ENCODE measurements at regions not wholly inside any gene's neighbourhood (a gene's known extent, or its start where the extent isn't known, plus 50 kb on each side); places are given as distances from the start of the nearest gene placed in this dataset.

DNA sequence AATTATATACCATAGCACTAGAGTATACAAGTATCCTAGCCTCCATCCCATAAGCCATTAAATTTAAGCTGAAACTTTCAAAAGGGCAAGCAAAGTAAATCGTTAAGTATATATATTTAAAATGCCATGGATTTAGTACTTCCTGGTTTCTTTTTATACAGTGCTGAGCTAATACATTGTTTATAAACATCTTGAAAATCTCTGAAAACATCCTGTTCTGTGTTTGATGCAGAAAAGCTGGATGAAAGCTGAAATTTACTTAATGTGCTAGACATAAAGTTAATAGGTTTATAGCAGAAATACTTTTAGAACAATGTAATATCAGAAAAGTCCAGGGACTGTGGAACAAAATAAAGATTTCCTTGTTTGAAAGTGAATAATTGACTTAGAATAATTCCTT, 875.4 kb downstream of the SLITRK6 start:
- H3K9me3 Mint-ChIP-seq (ENCODE audit: insufficient read depth): no peaks in the 10 kb centered on the region
- Histone ChIP-seq H3K4me2 (replicated peaks; ENCODE audit: low read depth, low read length, poor library complexity, severe bottlenecking) (no peak overlapping the region), H3K36me3 (replicated peaks in 1 of 2; ENCODE audit: control extremely low read depth in 1 of 2, control insufficient read depth in 1 of 2, extremely low read depth in 1 of 2, insufficient read depth in 2 of 2, low read length in 1 of 2) (no peaks in the 10 kb centered on the region), H3K9ac (ENCODE audit: low read length) (no peak overlapping the region), H3K27ac (ENCODE audit: low read length in 2 of 2) (no peak overlapping the region), H3K79me2 (ENCODE audit: control insufficient read depth, insufficient read depth, low read length) (no peaks in the 10 kb centered on the region), H2AFZ (ENCODE audit: insufficient read depth, low read depth, low read length, poor library complexity, severe bottlenecking) (no peak overlapping the region), H3K4me3 (ENCODE audit: control extremely low read depth in 1 of 5, extremely low read depth in 1 of 5, insufficient read depth in 1 of 5, low read depth in 2 of 5, low read length in 4 of 5) (no peak overlapping the region), H3K9me3 (ENCODE audit: control extremely low read depth in 1 of 3, control insufficient read depth in 2 of 3, insufficient read depth in 1 of 3, low read length in 2 of 3) (peaks cover 0 to 10% (median 0%) of the 10 kb centered on the region in 3 donors), H3K4me1 (ENCODE audit: control insufficient read depth in 2 of 2, insufficient read depth in 2 of 2, low read length in 2 of 2) (no peaks in the 10 kb centered on the region), H3K27me3 (replicated peaks in 1 of 4; ENCODE audit: control extremely low read depth in 1 of 4, control insufficient read depth in 3 of 4, insufficient read depth in 4 of 4, low read length in 3 of 4) (no peaks in the 10 kb centered on the region), H4K20me1 (ENCODE audit: control insufficient read depth, insufficient read depth, low read length, poor library complexity, severe bottlenecking) (no peaks in the 10 kb centered on the region)
- H3K4me3 Mint-ChIP-seq: no peak overlapping the region
- H3K4me1 Mint-ChIP-seq: no peaks in the 10 kb centered on the region
- POLR2A ChIA-PET: no interaction called here
- intact Hi-C loops (cut with micrococcal nuclease): no loop called here
- H3K27ac Mint-ChIP-seq: no peak overlapping the region
- TF ChIP-seq, protein P1, sequence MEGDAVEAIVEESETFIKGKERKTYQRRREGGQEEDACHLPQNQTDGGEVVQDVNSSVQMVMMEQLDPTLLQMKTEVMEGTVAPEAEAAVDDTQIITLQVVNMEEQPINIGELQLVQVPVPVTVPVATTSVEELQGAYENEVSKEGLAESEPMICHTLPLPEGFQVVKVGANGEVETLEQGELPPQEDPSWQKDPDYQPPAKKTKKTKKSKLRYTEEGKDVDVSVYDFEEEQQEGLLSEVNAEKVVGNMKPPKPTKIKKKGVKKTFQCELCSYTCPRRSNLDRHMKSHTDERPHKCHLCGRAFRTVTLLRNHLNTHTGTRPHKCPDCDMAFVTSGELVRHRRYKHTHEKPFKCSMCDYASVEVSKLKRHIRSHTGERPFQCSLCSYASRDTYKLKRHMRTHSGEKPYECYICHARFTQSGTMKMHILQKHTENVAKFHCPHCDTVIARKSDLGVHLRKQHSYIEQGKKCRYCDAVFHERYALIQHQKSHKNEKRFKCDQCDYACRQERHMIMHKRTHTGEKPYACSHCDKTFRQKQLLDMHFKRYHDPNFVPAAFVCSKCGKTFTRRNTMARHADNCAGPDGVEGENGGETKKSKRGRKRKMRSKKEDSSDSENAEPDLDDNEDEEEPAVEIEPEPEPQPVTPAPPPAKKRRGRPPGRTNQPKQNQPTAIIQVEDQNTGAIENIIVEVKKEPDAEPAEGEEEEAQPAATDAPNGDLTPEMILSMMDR (IDR thresholded peaks at IDR 0.05): no peak
- TF ChIP-seq EZH2 (IDR thresholded peaks at IDR 0.05; ENCODE audit: borderline replicate concordance, insufficient read depth, low read depth, low read length, poor library complexity, severe bottlenecking): no peak
- ATAC-seq (ENCODE audit: low read depth) (no peak), DNase-seq (no peak)
- no peaks in the 10 kb centered on the region for H3K27me3 Mint-ChIP-seq
- CTCF ChIA-PET: no interaction called here
- WGBS (ENCODE audit: insufficient coverage): no CpG with 5 or more reads among the region's 1 CpG

DNA sequence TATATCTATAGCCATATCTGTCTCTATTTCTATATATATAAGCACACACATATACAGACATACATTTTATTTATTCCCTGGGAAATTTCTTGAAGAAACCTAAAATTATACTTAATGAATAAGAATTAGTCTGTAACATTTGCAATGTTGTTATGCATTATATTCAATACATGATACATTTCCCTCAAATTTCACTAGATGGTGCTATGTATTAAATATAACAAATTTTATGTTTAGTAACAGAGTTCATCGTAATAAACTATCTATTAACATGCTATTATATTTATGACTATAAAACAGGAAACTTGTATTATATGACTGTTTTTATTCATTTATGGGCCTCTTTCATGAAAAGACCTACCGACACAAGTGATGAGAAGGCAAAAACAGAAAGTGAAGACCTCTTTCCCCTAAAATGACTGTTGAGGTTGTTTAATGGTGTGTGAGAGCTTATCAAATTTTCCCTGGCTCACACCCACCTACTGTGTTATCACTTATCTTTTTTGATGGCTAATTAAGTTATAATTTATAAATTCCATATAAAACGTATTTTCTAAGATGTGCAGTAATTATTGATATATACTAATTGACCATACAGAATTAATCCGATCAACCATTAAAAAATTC, 881.9 kb downstream of the SLITRK6 start:
- intact Hi-C loops (cut with micrococcal nuclease): no loop called here
- WGBS (ENCODE audit: insufficient coverage): no CpG with 5 or more reads among the region's 4 CpGs

More for the DNA sequence above, 881.9 kb downstream of the SLITRK6 start:
- ChIA-PET POLR2A (no interaction called here), CTCF (no interaction called here)
- Histone ChIP-seq H3K36me3 (replicated peaks in 1 of 2; ENCODE audit: control extremely low read depth in 1 of 2, control insufficient read depth in 1 of 2, extremely low read depth in 1 of 2, insufficient read depth in 2 of 2, low read length in 1 of 2) (no peaks in the 10 kb centered on the region), H3K27ac (ENCODE audit: low read length in 2 of 2) (no peak overlapping the region), H3K9me3 (ENCODE audit: control extremely low read depth in 1 of 3, control insufficient read depth in 2 of 3, insufficient read depth in 1 of 3, low read length in 2 of 3) (no peaks in the 10 kb centered on the region), H3K9ac (ENCODE audit: low read length) (no peak overlapping the region), H3K4me1 (ENCODE audit: control insufficient read depth in 2 of 2, insufficient read depth in 2 of 2, low read length in 2 of 2) (no peaks in the 10 kb centered on the region), H3K79me2 (ENCODE audit: control insufficient read depth, insufficient read depth, low read length) (no peaks in the 10 kb centered on the region), H4K20me1 (ENCODE audit: control insufficient read depth, insufficient read depth, low read length, poor library complexity, severe bottlenecking) (no peaks in the 10 kb centered on the region), H3K4me2 (replicated peaks; ENCODE audit: low read depth, low read length, poor library complexity, severe bottlenecking) (no peak overlapping the region), H2AFZ (ENCODE audit: insufficient read depth, low read depth, low read length, poor library complexity, severe bottlenecking) (no peak overlapping the region), H3K27me3 (replicated peaks in 1 of 4; ENCODE audit: control extremely low read depth in 1 of 4, control insufficient read depth in 3 of 4, insufficient read depth in 4 of 4, low read length in 3 of 4) (no peaks in the 10 kb centered on the region), H3K4me3 (ENCODE audit: control extremely low read depth in 1 of 5, extremely low read depth in 1 of 5, insufficient read depth in 1 of 5, low read depth in 2 of 5, low read length in 4 of 5) (no peak overlapping the region)
- Mint-ChIP-seq H3K4me1 (no peaks in the 10 kb centered on the region), H3K9me3 (ENCODE audit: insufficient read depth) (no peaks in the 10 kb centered on the region), H3K27ac (no peak overlapping the region), H3K4me3 (no peak overlapping the region), H3K27me3 (no peaks in the 10 kb centered on the region)
- DNase-seq (no peak), ATAC-seq (ENCODE audit: low read depth) (no peak)
- no peak for TF ChIP-seq EZH2 (IDR thresholded peaks at IDR 0.05; ENCODE audit: borderline replicate concordance, insufficient read depth, low read depth, low read length, poor library complexity, severe bottlenecking)
- TF ChIP-seq, protein P1 (IDR thresholded peaks at IDR 0.05): no peak

Measured in B cell (primary cell).